Peyer's patch (tissue), 4 donors: ENCODE measurements at regions not wholly inside any gene's neighbourhood (a gene's known extent, or its start where the extent isn't known, plus 50 kb on each side); places are given as distances from the start of the nearest gene placed in this dataset.
"Not testable (repeated sequence)": the region's sequence is repeated elsewhere in the genome, so short reads cannot be mapped to it uniquely, and the experiment has no call there.

ENCODE experiments used
- DNase-seq, 3 donors: peaks; one replicate each; pipeline ENCODE4 v3.0.0-alpha.2; 2017 to 2019
- H3K27ac ChIP-seq, 4 donors: fragments of 200-600 bp; sonication (generic); one replicate each; pipeline ENCODE4 v1.5.1; 2016 to 2019
- H3K27me3 ChIP-seq, 2 donors: fragments of 200-600 bp; sonication (generic); one replicate each; pipeline ENCODE4 v1.5.1; 2019
- H3K36me3 ChIP-seq, 3 donors: fragments of 200-600 bp; sonication (generic); one replicate each; pipeline ENCODE4 v1.5.1; 2016 to 2019
- H3K4me1 ChIP-seq, 4 donors: fragments of 200-600 bp; sonication (generic); one replicate each; pipeline ENCODE4 v1.5.1; 2016 to 2019
- H3K4me3 ChIP-seq, 4 donors: fragments of 200-600 bp; sonication (generic); 1 replicate in 3 of 4; 2 replicates in 1 of 4; pipeline ENCODE4 v1.5.1; 2016 to 2019; ENCODE audit warnings: mild to moderate bottlenecking in 1 of 4
- H3K9me3 ChIP-seq, 4 donors: fragments of 200-600 bp; sonication (generic); one replicate each; pipeline ENCODE4 v1.5.1; 2016 to 2019; ENCODE audit warnings: mild to moderate bottlenecking in 1 of 4
- CTCF ChIP-seq, 6 experiments: fragments of 450-650 bp in 4 of 6; fragments of 200-600 bp in 2 of 6; sonication (generic) in 1 of 6; IDR thresholded peaks; one replicate each; pipeline ENCODE4 v1.5.1; 2017 to 2019; ENCODE audit warnings: antibody characterized with exemption in 6 of 6, mild to moderate bottlenecking in 3 of 6, moderate library complexity in 1 of 6
- POLR2A ChIP-seq, 2 donors: fragments of 450-650 bp; IDR thresholded peaks; one replicate each; pipeline ENCODE4 v1.5.1; 2017; ENCODE audit warnings: antibody characterized with exemption in 2 of 2, mild to moderate bottlenecking in 2 of 2, moderate library complexity in 2 of 2

GRCh38 chr12:91703491-91704283, 442.0 kb downstream of the BTG1 start:
- H3K27ac ChIP-seq, result no peak overlapping the region
- no peaks in the 10 kb centered on the region for H3K27me3 ChIP-seq
- H3K4me3 ChIP-seq, result no peak overlapping the region
- H3K36me3 ChIP-seq, result no peaks in the 10 kb centered on the region
- no peaks in the 10 kb centered on the region for H3K9me3 ChIP-seq
- no peak for TF ChIP-seq POLR2A (IDR thresholded peaks at IDR 0.05)
- no peak for TF ChIP-seq CTCF (IDR thresholded peaks at IDR 0.05)
- no peaks in the 10 kb centered on the region for H3K4me1 ChIP-seq
- DNase-seq, result no peak

GRCh38 chr12:91702843-91703425, 442.7 kb downstream of the BTG1 start:
- TF ChIP-seq POLR2A (IDR thresholded peaks at IDR 0.05) (no peak), CTCF (IDR thresholded peaks at IDR 0.05) (no peak)
- Histone ChIP-seq H3K36me3 (no peaks in the 10 kb centered on the region), H3K9me3 (no peaks in the 10 kb centered on the region), H3K4me1 (no peaks in the 10 kb centered on the region), H3K27me3 (no peaks in the 10 kb centered on the region), H3K4me3 (no peak overlapping the region), H3K27ac (no peak overlapping the region)
- DNase-seq, result no peak

- Histone ChIP-seq H3K27ac (no peak overlapping the region), H3K27me3 (no peaks in the 10 kb centered on the region), H3K4me1 (no peaks in the 10 kb centered on the region), H3K9me3 (no peaks in the 10 kb centered on the region), H3K4me3 (no peak overlapping the region), H3K36me3 (no peaks in the 10 kb centered on the region)
- TF ChIP-seq POLR2A (IDR thresholded peaks at IDR 0.05), result no peak
- TF ChIP-seq CTCF (IDR thresholded peaks at IDR 0.05), result peak in 3 of 6 experiments; percentile 16 to 21 (median 16)
- no peak for DNase-seq
These were observed 449.7 kb downstream of the BTG1 start for GRCh38 chr12:91695964-91696363.

GRCh38 chr12:91695406-91695805, 450.2 kb downstream of the BTG1 start:
- H3K36me3 ChIP-seq, H3K4me3 ChIP-seq, H3K27ac ChIP-seq, H3K27me3 ChIP-seq, H3K4me1 ChIP-seq, H3K9me3 ChIP-seq, DNase-seq: not testable (repeated sequence)

- no peak for DNase-seq
These were observed 455.1 kb downstream of the BTG1 start for GRCh38 chr12:91690531-91690930.

More at GRCh38 chr12:91690531-91690930, 455.1 kb downstream of the BTG1 start:
- TF ChIP-seq CTCF (IDR thresholded peaks at IDR 0.05) (no peak), POLR2A (IDR thresholded peaks at IDR 0.05) (no peak)
- Histone ChIP-seq H3K27ac (no peak overlapping the region), H3K4me3 (no peak overlapping the region), H3K27me3 (no peaks in the 10 kb centered on the region), H3K9me3 (no peaks in the 10 kb centered on the region), H3K36me3 (no peaks in the 10 kb centered on the region), H3K4me1 (no peaks in the 10 kb centered on the region)
